Cardiac fibroblast (primary cell): ENCODE measurements at regions not wholly inside any gene's neighbourhood (a gene's known extent, or its start where the extent isn't known, plus 50 kb on each side); places are given as distances from the start of the nearest gene placed in this dataset.

Experiments
- DNase-seq, 2 donors: peaks; one replicate each; pipeline versions ENCODE4 v3.0.0 to v3.0.0-alpha.2; 2010; ENCODE audit warnings: low read depth in 2 of 2
- H3K4me3 ChIP-seq, 2 donors: replicated peaks in 1 of 2; 1 replicate in 1 of 2; 2 replicates in 1 of 2; pipeline ENCODE4 v1.5.1; 2011; ENCODE audit warnings: low read depth in 2 of 2, low read length in 2 of 2, mild to moderate bottlenecking in 2 of 2, moderate library complexity in 1 of 2
- TF ChIP-seq, protein P1 (sequence below): IDR thresholded peaks from one replicate; pipeline ENCODE4 v1.5.1; 2011; ENCODE audit warnings: low read depth, mild to moderate bottlenecking, low read length, inconsistent platforms

DNA sequence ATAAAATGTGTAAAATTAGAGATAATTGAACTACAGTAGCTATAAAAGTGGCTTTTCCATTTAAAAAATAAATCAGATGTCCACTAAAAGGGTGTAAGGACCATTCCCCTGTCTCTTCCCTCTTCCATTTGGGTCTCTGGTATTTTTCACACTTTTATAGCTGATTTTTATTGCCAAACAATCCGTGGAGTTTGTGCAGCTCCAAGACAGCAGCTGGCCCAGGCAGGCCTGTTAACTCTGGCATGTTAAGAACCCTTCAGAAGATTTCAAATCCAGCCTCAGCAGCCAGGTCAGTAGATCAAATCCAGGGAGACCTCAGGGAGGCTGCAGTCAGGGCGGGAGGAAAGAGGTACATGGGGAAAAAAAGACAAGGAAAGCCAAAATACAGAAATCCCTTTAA is 827.1 kb upstream of the FANCL start:
- TF ChIP-seq, protein P1, sequence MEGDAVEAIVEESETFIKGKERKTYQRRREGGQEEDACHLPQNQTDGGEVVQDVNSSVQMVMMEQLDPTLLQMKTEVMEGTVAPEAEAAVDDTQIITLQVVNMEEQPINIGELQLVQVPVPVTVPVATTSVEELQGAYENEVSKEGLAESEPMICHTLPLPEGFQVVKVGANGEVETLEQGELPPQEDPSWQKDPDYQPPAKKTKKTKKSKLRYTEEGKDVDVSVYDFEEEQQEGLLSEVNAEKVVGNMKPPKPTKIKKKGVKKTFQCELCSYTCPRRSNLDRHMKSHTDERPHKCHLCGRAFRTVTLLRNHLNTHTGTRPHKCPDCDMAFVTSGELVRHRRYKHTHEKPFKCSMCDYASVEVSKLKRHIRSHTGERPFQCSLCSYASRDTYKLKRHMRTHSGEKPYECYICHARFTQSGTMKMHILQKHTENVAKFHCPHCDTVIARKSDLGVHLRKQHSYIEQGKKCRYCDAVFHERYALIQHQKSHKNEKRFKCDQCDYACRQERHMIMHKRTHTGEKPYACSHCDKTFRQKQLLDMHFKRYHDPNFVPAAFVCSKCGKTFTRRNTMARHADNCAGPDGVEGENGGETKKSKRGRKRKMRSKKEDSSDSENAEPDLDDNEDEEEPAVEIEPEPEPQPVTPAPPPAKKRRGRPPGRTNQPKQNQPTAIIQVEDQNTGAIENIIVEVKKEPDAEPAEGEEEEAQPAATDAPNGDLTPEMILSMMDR: no peak
- H3K4me3 ChIP-seq: no peak overlapping the region
- no peak for DNase-seq

DNA sequence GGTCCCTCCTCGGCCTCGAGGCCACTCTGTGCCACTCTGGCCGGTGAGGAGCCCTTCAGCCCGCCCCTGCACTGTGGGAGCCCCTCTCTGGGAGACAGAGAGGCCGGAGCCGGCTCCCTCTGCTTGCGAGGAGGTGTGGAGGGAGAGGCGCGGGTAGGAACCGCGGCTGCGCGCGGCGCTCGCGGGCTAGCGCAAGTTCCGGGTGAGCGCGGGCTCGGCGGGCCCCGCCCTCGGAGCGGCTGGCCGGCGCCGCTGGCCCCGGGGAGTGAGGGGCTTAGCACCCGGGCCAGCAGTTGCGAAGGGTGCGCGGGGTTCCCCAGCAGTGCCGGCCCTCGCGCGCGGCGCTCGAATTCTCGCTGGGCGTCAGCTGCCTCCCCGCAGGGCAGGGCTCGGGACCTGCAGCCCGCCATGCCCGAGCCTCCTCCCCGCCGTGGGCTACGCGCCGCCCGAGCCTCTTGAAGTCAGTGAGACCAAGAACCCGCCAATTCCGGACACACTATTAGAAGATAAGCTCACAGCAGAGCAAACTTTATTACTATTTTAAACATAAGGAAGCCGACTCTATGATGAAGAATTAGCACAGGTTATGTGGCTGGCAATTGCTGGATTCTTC is 825.8 kb upstream of the FANCL start:
- DNase-seq: no peak
- TF ChIP-seq, protein P1: no peak
- H3K4me3 ChIP-seq: no peak overlapping the region

DNA sequence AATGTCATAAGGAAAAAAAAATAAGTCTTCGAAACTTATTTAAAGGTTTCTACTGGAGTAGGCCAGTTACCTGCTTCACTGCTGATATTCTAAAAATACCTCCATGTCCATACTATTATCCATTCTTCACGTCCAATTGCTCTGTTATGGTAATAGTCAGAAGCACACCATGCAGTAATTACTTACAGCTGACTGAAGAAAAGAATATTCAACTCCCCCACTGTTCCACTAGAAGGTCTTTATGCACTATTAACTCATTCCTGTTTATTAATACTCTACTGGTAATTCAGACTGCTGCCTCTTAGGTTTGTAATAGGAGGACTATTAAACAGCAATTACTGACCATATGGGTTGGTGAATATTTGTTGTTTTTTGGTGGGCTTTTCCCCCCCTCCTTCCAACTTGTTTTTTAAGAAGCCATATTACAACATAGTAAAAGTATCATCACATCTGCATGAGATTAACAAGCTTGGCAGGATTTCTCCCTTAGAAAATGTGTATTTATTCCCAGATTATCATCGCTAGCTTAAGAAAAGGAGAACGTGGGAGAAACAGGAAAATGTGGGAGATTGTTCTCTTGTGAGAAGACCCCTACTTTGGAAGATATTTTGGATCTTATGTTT is 806.4 kb upstream of the FANCL start:
- no peak overlapping the region for H3K4me3 ChIP-seq
- DNase-seq: no peak
- TF ChIP-seq, protein P1: no peak

DNA sequence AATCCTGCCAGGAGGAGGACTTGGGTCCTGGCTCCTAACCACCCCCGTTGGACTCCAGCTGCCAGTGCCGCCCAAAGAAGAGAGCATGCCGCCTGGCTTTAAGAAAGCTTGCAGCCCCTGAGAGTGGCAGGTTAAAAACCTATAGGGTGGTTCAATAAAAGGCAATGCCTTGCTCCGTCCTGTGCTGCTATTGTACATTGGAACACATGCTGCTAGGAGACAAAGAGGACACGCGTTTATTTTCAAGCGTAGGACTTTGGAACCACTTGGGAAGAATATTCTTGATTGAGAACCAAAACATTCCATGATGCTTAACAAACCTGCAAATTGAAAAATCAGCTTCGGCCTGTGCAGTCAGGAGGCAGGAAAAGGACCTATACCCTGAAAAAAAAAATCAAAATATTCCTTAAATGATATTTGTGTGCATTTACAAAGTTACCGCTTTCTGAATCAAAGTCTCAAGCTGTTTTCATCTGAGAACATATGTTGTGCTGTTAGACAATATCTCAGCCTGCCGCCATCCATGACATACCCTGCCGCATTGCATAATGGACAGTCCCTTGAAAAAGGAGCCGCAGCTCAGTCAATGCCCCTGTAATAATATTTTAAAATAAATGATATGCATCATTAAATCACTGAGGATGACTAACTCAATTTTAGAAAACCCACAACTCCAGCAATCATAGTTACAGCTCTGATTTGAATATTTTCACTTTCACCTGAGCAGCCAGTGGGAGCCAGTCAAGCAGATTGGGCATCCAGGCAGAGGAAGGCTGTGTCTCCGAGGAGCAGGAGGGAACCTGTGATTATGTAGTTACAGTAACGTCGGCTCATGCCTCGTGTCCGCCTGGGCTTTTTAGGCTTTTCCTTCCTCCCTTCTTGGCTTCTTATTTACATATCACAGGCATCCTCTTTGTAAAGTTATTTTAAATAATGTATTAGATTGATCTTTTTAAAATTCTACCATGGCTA is 805.6 kb upstream of the FANCL start:
- DNase-seq: no peak
- TF ChIP-seq, protein P1: no peak
- H3K4me3 ChIP-seq: no peak overlapping the region

DNA sequence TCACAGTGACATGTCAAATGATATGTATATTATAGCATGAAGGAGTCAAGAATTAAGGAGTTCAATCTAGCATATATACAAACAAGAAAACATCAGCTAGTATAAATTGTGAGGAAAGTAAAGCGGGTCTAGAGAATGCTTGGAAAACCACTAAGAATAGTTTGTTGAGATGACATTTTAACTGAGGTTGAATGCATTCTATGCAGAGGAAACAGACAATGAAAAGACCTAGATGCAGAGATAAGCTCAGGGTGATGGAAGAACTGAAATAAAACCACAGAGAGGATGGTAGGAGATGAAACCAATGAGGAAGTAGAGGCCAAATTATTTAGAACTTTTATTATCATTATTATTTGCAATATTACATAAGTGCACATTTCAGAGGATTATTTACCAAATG is 803.6 kb upstream of the FANCL start:
- no peak for DNase-seq
- TF ChIP-seq, protein P1: no peak
- H3K4me3 ChIP-seq: no peak overlapping the region

DNA sequence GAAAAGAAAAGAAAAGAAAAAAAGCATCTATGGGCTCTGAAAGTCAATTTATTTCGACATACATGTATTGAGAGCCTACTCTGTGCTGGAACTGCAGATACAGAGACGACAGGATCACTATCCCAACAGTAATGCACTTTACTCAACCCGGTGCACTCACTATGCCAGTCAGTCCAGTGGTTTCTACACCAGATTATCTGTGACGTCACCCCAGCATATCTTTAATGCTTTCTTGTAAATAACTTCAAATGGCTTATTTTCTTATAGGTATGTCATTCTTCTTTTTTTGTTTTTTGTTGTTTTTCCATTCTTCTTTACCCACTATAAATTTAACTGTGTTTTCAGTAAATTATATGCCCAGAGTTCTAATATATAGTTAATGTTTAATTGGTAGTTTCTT is 800.0 kb upstream of the FANCL start:
- no peak overlapping the region for H3K4me3 ChIP-seq
- TF ChIP-seq, protein P1: no peak
- DNase-seq: no peak
